ENCODE measurements at regions not wholly inside any gene's neighbourhood (a gene's known extent, or its start where the extent isn't known, plus 50 kb on each side); places are given as distances from the start of the nearest gene placed in this dataset.
"Not testable (repeated sequence)": the region's sequence is repeated elsewhere in the genome, so short reads cannot be mapped to it uniquely, and the experiment has no call there.

DNA sequence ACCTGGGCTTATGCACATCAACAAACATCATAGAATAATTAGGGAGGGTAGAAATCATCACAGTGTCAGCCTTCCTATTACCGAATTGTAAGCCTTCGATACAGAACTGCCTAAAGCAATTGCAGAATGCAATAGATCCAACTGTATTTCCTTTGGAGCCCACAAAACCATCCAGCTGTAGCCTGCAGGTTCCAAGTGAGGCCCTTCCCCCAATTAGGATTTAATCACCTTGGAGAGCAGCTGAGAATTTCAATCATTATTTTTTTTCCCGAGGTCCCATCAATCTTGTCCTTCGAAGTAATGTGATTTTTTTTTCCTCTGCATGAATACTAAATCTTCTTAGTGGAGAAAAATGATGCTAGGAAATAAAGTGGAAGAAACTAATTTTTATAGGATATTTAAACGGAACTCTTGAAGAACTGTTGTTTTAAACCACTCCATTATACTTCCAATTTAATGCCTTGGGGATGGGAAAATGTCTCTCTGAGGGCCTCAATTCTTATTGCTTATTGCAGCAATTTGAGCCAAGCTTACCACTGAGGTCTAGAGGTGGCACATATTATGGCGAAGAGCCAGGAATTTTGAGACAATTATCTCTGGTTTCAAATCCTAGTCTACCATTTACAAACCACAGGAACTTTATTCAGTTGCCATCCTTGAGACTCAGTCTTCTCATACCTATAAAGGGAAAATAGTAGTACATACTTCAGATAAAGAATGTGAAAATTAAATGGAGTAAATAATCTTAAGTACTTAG lies 953.4 kb upstream of the IGFBP7 start:
- no peak for DNase-seq (ENCODE audit: low spot score)

DNA sequence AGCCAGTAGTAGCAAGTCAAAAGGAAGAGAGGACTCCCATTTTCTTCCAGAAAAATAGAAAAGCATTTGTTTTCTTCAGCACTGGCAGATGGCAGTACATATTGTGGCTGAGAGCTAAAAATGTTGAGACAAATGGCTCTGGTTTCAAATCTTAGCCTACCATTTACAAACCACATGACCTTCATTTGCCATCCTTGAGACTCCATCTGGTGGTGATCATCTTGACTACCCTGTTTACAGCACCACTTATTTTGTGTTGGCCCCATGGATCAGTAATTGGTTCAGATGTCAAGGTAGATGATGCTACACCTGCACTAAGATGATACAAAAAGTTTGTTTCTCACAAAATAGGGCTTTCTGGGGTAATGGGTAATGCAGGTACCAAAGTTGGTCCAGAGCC lies 951.8 kb upstream of the IGFBP7 start:
- no peak for DNase-seq (ENCODE audit: low spot score)

DNA sequence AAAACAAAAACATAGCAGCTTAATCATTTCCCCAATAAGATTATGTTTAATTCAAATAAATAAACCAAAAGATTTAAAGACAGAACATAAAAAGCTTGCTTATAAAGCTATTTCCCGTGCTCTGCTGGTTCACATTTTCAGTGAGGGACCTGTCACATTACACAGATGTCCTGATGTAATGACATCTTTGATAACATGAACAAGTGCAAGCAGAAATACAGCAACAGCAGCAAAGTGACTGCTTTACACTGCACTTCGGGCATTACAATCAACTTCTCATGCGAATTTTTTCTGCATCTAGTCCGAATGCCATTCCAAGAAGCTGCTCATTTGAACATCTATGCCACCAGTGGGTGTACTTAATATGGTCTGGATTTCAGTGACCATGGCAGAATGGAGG lies 940.3 kb upstream of the IGFBP7 start:
- DNase-seq (ENCODE audit: low spot score) = no peak

DNA sequence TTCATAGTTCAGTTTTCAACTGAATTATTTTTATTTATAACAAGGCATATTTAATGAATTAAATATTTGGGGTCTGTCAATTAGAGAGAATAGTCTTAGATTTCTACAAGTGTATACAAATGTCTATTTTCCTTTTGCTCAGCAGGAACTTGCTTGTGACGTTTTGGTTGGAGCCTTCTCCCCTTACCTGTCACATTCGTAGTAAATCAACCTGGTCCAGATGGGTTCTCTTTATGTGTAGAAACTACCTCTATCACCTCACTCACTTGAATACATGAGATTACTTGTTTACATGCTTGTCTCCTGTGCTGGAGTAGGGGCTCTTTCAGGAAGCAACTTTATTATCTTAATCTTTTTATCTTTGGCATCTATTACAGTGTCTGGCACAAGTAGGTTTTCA lies 938.3 kb upstream of the IGFBP7 start:
- no peak for DNase-seq (ENCODE audit: low spot score)

DNA sequence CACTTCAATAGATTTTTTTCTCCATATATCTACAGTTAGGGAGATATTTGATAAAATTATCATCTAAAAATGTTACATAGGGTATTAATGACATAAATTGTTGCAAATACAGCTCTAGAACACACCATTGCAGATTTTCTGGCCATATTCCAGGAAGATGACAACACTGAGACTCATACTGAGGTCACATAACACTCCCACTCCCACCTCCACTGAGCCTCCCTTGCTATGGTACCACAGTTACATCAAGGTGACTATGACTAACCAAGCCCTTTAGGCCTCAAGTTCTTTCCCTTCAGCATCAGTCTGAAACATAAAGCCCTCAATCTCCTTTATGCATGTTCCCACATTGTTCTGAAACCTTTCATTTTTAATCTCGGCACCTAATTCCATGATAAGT lies 932.0 kb upstream of the IGFBP7 start:
- DNase-seq (ENCODE audit: low spot score) = no peak

DNA sequence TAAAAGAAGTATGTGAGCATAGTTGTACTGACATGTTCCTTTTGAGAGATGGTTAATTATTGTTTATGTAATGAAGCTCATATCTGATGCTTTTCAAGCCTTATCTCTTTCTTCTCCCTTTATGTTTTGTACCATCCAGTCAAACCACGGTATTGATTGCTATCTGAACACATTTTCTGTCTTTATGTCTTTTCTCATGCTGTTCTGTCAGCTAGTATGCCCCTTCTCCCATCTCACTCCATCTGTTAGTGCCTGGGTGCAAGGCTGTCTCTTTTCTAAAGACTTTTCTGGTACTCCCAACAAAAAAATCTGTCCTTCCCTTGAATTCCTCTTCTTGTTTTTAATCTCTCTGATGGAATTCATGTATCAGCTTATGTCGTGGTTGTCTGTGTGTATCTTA lies 883.8 kb upstream of the IGFBP7 start:
- no peak for DNase-seq (ENCODE audit: low spot score)

DNA sequence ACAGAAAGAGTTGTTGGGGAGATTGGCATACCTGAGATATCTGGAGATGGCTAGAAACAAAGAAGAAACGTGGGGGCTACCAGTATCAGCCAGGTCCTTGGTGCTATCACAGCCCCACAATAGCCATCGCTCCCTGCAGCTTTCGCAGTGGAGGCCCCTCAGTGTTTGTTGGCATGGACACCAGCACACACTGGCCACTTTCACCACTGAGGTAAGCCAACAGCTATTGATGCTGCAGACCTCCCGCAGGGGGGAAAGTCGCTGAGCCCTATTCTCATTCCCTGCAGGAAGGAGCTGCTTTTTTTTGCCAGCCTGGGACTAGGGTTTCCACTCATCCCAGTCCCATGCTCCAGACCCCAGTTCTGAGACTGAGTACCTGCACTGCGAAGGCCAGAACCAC lies 879.2 kb upstream of the IGFBP7 start:
- no peak for DNase-seq (ENCODE audit: low spot score)

DNA sequence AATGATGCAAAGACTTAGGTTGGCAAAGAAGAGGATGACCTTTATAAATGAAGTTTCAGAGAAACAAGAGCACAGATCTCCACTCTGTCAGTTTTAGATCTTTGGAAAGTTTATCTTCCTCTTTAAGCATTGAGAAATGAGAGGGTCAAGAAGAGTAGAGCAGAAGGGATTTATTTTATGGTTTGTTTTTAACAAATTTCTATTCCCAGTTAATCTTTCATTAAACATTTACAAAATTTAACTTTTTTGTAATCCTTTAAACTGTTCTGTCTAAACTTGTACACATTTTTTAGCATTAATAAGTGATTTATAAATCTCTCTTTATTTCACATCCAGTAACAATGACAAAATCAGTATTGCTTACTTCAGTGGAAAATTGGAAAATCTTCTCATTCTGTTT lies 875.0 kb upstream of the IGFBP7 start:
- no peak for DNase-seq (ENCODE audit: low spot score)

DNA sequence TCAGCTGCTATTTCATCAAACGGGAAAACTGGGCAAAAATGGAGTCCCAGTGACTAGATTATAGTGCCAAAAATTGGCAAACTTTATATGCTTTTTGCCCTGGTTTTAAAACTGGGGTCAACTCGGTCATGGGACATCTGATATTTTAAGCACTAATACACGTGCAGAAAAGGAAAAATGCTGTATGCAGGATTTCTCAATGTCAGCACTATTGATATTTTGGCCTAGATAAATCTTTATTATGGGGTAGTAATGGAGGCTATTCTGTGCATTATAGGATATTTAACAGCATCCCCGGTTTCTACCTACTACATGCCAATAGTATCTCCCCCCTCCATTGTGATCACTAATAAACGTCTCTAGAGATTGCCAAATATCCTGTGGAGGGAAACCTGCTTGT lies 870.9 kb upstream of the IGFBP7 start:
- DNase-seq (ENCODE audit: low spot score) = no peak

DNA sequence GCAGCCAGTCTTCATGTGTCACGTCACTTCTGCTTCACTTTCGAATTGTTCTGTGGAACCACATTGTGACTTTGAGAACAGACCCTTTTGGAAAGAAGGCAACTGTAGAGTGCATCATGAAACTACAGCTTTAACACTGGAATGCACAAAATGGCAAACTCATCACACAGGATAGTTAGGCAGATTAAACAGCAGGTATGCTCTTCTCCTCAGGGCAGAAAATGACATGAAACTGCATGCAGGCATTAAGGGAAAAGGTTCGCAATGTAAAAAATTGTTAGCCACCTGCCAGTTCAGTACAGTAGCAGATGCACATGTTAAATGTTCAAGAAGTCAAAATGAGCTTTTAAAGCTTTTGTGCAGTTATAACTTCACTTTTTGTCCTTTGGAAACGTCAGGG lies 864.6 kb upstream of the IGFBP7 start:
- no peak for DNase-seq (ENCODE audit: low spot score)

DNA sequence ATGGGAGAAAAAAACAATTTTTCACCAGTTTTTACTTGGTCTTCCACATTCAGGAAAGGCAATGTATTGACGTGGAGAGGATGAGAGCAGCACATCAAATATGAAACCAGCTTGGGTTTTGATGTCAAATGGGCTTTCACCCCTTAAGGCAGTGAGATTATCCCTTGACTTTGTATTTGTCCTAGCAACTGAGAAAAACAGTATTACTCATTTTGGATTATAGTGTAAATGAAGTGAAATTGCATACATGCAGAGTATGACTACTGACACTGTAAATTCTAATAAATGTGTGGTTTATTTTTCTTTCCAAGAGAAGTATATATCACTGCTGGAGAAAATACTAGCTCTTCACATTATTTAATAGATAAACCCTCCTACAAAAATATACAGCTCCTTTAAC lies 863.6 kb upstream of the IGFBP7 start:
- DNase-seq (ENCODE audit: low spot score) = no peak

DNA sequence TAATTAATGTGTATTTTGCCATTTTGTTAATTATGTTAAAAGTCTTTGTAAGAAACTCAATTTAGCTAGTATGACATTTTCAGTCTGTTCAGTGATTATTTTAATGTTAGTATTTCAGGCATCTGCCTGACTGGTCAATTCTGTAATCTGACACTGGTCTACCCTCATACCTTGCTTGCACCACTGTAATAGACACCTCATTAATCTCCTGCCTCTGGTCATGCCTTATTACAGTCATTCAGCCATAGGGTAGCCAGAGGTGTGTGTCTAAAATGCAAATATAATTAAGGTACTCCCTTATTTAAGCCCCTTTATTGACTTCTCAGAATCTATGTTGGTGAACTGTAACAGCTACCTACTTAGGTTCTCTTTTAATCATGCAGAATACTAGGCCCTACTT lies 861.1 kb upstream of the IGFBP7 start:
- DNase-seq (ENCODE audit: low spot score) = no peak

DNA sequence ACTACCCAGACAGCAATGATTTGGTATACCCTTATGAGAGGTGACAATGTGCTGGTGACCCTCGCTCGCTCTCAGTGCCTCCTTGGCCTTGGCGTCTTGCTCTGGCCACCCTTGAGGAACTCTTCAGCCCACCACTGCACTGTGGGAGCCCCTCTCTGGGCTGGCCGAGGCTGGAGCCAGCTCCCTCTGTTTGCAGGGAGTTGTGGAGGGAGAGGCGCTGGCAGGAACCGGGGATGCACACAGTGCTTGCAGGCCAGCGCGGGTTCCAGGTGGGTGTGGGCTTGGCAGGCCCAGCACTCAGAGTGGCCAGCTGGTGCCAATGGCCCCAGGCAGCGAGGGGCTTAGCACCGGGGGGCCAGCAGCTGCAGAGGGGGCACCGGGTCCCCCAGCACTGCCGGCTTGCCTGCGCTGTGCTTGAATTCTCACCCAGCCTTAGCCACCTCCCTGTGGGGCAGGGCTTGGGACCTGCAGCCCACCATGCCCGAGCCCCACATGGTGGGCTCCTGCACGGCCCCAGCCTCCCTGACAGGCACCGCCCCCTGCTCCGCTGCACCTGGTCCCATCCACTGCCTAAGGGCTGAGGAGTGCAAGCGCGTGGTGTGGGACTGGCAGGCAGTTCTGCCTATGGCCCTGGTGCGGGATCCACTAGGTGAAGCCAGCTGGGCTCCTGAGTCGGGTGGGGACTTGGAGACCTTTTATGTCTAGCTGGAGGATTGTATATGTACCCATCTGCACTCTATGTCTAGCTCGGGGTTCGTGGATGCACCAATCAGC lies 857.0 kb upstream of the IGFBP7 start:
- DNase-seq (ENCODE audit: low spot score) = no peak

DNA sequence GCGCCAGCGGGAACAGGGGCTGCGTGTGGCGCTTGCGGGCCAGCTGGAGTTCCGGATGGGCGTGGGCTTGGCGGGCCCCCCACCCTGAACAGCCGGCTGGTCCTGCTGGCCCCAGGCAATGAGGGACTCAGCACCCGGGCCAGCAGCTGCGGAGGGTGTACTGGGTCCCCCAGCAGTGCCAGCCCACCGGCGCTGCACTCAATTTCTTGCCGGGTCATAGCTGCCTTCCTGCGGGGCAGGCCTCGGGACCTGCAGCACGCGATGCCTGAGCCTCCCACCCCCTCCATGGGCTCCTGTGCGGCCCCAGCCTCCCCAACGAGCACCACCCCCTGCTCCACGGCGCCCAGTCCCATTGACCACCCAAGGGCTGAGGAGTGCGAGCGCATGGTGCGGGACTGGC lies 855.2 kb upstream of the IGFBP7 start:
- not testable (repeated sequence) for DNase-seq (ENCODE audit: low spot score)

DNA sequence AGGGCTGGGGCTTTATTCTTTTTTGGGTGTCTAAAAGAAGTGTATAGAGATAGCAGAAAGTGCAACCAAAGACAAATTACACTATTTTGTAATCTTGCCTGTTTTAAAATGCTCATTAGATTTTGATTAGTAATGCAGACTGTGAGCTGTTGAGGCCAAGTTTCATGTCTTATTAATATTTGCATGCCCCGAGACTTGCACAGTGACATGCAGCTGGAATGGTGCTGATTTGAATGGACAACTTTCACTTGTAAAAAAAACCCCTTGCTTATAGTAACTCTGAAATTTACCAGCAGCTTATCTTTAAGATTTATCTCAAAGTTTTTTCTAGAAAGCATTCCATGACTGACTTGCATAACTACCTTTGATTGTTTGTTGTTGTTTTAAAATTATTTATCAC lies 835.1 kb upstream of the IGFBP7 start:
- DNase-seq (ENCODE audit: low spot score) = no peak

DNA sequence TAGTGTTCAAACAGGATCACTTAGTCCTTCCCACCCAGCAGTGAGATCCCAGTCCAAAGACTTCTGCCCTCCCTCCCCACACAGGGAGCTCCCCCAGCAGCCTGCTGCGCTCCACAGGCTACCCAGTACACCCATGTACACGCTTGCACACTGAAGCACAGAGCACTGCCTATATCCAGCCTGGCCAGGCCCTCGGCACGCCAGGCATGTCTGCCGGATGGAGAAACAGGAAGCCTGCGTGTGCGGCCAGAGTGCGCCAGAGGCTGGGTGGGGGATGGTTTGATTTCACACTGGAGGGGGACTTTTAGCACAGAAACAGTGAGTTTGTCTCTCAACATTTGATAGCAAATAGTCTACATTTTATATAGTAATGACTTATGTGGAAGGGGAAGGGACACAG lies 833.5 kb upstream of the IGFBP7 start:
- no peak for DNase-seq (ENCODE audit: low spot score)

DNA sequence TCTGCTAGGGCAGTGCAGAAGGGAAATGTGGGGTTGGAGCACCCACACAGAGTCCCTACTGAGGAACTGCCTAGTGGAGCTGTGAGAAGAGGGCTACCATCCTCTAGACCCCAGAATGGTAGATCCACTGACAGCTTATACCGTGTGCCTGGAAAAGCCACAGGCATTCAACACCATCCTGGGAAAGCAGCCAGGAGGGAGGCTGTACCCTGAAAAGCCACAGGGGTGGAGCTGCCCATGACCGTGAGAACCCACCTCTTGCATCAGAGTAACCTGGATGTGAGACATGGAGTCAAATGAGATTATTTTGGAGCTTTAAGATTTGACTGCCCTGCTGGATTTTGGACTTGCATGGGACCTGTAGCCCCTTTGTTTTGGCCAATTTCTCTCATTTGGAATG lies 827.1 kb upstream of the IGFBP7 start:
- DNase-seq (ENCODE audit: low spot score) = not testable (repeated sequence)

DNA sequence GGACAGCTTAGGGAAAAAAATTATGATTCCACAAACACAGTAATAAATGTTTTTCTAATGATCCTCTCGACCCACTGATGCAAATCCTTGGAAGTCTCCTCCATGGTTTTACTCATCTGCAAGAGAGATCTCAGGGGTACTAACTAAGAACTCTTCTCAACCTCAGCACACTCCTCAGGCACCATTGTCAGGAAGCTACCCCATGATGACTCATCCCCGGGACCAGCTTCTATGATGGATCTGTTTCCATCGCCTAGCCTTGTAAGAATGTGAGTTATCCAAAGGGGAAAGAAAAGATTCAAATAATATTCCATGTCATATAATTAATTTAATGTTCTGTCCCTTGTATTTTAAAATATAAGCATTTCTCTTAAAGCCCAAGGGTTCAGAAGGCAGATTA lies 816.1 kb upstream of the IGFBP7 start:
- DNase-seq (ENCODE audit: low spot score) = no peak

DNA sequence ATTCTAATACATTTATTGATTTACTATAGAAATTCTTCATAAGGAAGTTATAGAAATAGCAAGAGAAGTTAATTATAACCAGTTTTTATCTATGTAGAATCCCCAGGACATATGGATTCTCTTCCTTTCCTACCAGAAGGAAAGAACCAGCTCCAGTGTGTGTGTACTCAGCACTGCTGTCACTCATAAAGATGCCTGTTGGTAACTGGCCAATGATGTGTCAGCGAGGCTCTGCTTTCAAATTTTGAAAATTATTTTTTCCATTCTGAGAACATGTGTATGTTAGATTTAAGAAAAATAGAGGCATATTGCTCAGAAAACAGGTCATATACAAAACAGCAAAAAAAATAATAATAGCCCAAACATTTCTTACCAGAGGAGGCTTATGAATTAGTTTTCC lies 814.8 kb upstream of the IGFBP7 start:
- DNase-seq (ENCODE audit: low spot score) = no peak

DNA sequence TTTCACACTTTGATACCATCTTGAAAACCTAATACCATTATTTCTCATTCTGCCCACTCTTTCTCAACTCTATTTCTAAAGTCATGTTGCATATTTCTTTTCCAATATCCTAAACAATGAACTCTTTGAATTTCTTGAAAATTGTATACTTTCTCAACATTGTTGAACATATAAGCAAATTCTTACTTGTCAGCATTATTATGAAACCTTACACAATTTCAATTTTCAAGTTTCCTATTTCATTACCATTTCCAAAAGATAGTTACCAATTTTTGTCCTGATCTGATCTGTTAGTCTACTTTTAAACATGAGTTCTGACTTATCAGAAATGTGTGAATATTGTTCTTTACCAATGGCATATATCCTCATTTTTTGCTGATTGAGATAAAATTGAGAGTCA lies 806.3 kb upstream of the IGFBP7 start:
- no peak for DNase-seq (ENCODE audit: low spot score)

DNA sequence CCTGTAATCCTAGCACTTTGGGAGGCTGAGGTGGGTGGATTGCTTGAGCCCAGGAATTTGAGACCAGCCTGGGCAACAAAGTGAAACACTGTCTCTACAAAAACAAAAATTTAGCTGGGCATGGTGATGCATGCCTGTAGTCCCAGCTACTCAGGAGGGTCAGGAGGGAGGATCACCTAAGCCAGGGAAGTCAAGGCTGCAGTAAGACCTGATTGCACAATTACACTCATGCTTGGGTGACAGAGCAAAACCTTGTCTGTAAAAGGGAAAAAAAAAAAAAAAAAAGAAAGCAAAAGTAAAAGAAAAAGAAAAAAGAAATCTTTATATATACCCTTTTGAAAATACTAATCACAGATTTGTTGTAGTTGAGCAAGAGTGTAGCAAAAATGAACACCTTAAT lies 801.0 kb upstream of the IGFBP7 start:
- no peak for DNase-seq (ENCODE audit: low spot score)

DNA sequence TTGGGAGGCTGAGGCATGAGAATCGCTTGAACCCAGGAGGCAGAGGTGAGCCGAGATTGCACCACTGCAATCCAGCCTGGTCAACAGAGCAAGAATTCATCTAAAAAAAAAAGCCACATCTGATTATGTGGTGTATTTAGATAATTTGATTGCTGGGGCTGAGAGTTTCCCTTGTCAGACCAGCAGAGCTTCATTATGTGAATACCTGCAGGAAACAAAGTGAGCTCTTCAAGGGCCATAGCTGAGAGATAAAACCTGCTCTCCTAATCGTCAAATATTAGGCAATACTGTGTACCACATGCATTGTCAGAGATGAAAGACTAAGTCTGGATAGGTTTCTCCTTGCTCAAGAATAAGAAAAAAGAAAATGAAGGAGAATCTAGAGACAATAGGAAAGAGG lies 800.0 kb upstream of the IGFBP7 start:
- DNase-seq (ENCODE audit: low spot score) = no peak

DNA sequence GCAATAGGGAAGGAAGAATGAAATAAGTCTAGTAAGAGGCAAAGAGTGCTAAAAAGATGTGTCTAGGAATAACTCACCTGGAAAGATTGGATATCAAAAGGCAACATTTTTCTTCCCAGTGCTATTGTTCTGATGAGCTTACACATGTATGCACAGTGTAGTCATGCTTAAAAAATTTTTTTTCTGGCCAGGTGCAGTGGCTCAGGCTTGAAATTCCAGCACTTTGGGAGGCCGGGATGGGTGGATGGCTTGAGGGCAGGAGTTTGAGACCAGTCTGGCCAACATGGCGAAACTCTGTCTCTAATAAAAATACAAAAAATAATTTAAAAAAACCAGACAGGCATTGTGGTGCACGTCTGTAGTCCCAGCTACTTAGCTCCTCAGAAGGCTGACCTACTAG lies 795.8 kb upstream of the IGFBP7 start:
- no peak for DNase-seq (ENCODE audit: low spot score)

DNA sequence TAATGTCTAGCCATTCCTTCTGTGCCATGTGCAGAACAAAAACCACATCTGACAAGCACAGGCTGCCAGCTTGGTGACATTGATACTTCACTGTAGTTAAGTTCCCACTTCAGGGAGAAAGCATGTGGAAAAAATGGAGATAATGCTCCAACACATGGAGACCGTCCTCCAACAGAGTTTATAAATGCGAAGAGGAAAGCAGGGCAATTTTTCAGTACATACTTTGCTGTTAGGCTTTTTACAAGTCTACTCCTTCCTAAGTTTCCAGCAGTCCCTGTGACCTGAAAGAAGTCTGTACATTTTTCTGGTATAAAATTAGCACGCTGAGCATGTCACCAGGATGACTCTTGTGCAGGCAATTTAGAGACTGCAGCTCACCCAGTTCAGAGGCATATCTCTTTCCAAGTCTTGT lies 766.9 kb upstream of the IGFBP7 start:
- DNase-seq (ENCODE audit: low spot score) = no peak
